HEK293 (cell line): ENCODE measurements at regions not wholly inside any gene's neighbourhood (a gene's known extent, or its start where the extent isn't known, plus 50 kb on each side); places are given as distances from the start of the nearest gene placed in this dataset.
A peak's percentile ranks its signal among the peaks of the same experiment; 100 is the strongest.

Source experiments
- CTCF ChIA-PET: fragments of 350-600 bp; formaldehyde crosslinking; extraction: SDS; loops from one replicate; lab custom pipeline; 2021; ENCODE audit warnings: antibody characterized with exemption; lab: Yijun Ruan, JAX
- POLR2A ChIA-PET: fragments of 300-600 bp; formaldehyde crosslinking; extraction: SDS; loops from one replicate; lab custom pipeline; 2020; ENCODE audit warnings: antibody characterized with exemption, inconsistent platforms; lab: Yijun Ruan, JAX
- H3K27ac ChIP-seq: fragments of 200-500 bp; sonication (Bioruptor generic); 2 replicates; pipeline ENCODE4 v1.5.1; 2014; ENCODE audit warnings: low read depth, low read length, control low read depth, inconsistent platforms; ENCODE audit errors: extremely low read depth
- H3K36me3 ChIP-seq, 2 experiments: fragments of 200-500 bp in 1 of 2; sonication (Bioruptor generic) in 1 of 2; 1 replicate in 1 of 2; 2 replicates in 1 of 2; pipeline ENCODE4 v1.5.1; 2014 to 2017; ENCODE audit warnings: inconsistent platforms in 2 of 2, low read length in 2 of 2; ENCODE audit not compliant: control insufficient read depth in 2 of 2, insufficient read depth in 1 of 2
- H3K4me1 ChIP-seq: fragments of 200-500 bp; sonication (Bioruptor generic); 2 replicates; pipeline ENCODE4 v1.5.1; 2014; ENCODE audit warnings: mild to moderate bottlenecking, low read length, inconsistent platforms; ENCODE audit not compliant: control insufficient read depth, insufficient read depth
- H3K4me3 ChIP-seq: 2 replicates; pipeline ENCODE4 v1.5.1; 2011; ENCODE audit warnings: low read depth, mild to moderate bottlenecking, control low read depth, low read length, moderate library complexity
- H3K9me3 ChIP-seq: fragments of 200-500 bp; sonication (Bioruptor generic); 2 replicates; pipeline ENCODE4 v1.5.1; 2014; ENCODE audit warnings: low read depth, low read length, inconsistent platforms; ENCODE audit not compliant: control insufficient read depth, insufficient read depth
- GLI4 ChIP-seq: fragments of 450-650 bp; formaldehyde crosslinking; IDR thresholded peaks from 2 replicates; pipeline ENCODE4 v1.5.1; 2016; ENCODE audit warnings: missing biosample characterization, missing genetic modification characterization
- HOXC10 ChIP-seq: sonication (generic); formaldehyde crosslinking; IDR thresholded peaks from 2 replicates; pipeline ENCODE4 v1.8.1; 2023; ENCODE audit warnings: mild to moderate bottlenecking, missing genetic modification reagents
- HOXD13 ChIP-seq: sonication (generic); formaldehyde crosslinking; IDR thresholded peaks from 2 replicates; pipeline ENCODE4 v1.8.0; 2022; ENCODE audit warnings: missing genetic modification reagents, borderline replicate concordance
- KLF10 ChIP-seq: fragments of 450-650 bp; IDR thresholded peaks from 2 replicates; pipeline ENCODE4 v1.5.1; 2018; ENCODE audit warnings: missing biosample characterization, mild to moderate bottlenecking, missing genetic modification characterization
- TRIM28 ChIP-seq: IDR thresholded peaks from 2 replicates; pipeline ENCODE4 v1.6.1; 2011; ENCODE audit warnings: low read length, control low read depth, borderline replicate concordance
- ZBTB20 ChIP-seq: fragments of 450-650 bp; formaldehyde crosslinking; IDR thresholded peaks from 2 replicates; pipeline ENCODE4 v1.5.1; 2016; ENCODE audit warnings: missing biosample characterization, missing genetic modification characterization
- ZNF121 ChIP-seq: fragments of 450-650 bp; formaldehyde crosslinking; IDR thresholded peaks from 2 replicates; pipeline ENCODE4 v1.5.1; 2016; ENCODE audit warnings: missing biosample characterization, missing genetic modification characterization
- ZNF175 ChIP-seq: fragments of 450-650 bp; formaldehyde crosslinking; IDR thresholded peaks from 2 replicates; pipeline ENCODE4 v1.5.1; 2016; ENCODE audit warnings: missing biosample characterization, missing genetic modification characterization
- ZNF354C ChIP-seq: fragments of 450-650 bp; formaldehyde crosslinking; IDR thresholded peaks from 2 replicates; pipeline ENCODE4 v1.5.1; 2016; ENCODE audit warnings: missing biosample characterization, missing genetic modification characterization, low read depth, borderline replicate concordance
- ZNF416 ChIP-seq: fragments of 450-650 bp; formaldehyde crosslinking; IDR thresholded peaks from 2 replicates; pipeline ENCODE4 v1.5.1; 2016; ENCODE audit warnings: missing biosample characterization, missing genetic modification characterization
- ZNF426 ChIP-seq: fragments of 450-650 bp; formaldehyde crosslinking; IDR thresholded peaks from 2 replicates; pipeline ENCODE4 v1.5.1; 2017; ENCODE audit warnings: missing biosample characterization, missing genetic modification characterization, mild to moderate bottlenecking, inconsistent platforms, moderate library complexity
- ZNF621 ChIP-seq: fragments of 450-650 bp; formaldehyde crosslinking; IDR thresholded peaks from 2 replicates; pipeline ENCODE4 v1.5.1; 2017; ENCODE audit warnings: missing biosample characterization, missing genetic modification characterization
- ZNF629 ChIP-seq: fragments of 450-650 bp; formaldehyde crosslinking; IDR thresholded peaks from 2 replicates; pipeline ENCODE4 v1.5.1; 2017; ENCODE audit warnings: missing biosample characterization, missing genetic modification characterization
- ZNF677 ChIP-seq: fragments of 450-650 bp; IDR thresholded peaks from 2 replicates; pipeline ENCODE4 v1.5.0; 2018; ENCODE audit warnings: missing biosample characterization, mild to moderate bottlenecking, missing genetic modification characterization, moderate library complexity
- ZNF776 ChIP-seq: fragments of 450-650 bp; formaldehyde crosslinking; IDR thresholded peaks from 2 replicates; pipeline ENCODE4 v1.5.0; 2017; ENCODE audit warnings: missing biosample characterization, missing genetic modification characterization, borderline replicate concordance
- ZNF843 ChIP-seq: fragments of 450-650 bp; formaldehyde crosslinking; IDR thresholded peaks from 2 replicates; pipeline ENCODE4 v1.5.1; 2016; ENCODE audit warnings: missing biosample characterization, missing genetic modification characterization
- TF ChIP-seq, protein P1 (sequence below): fragments of 450-650 bp; formaldehyde crosslinking; IDR thresholded peaks from 2 replicates; pipeline ENCODE4 v1.5.1; 2016; ENCODE audit warnings: missing biosample characterization, missing genetic modification characterization
- TF ChIP-seq, protein P2 (sequence below): fragments of 450-650 bp; formaldehyde crosslinking; IDR thresholded peaks from 2 replicates; pipeline ENCODE4 v1.5.1; 2017; ENCODE audit warnings: missing biosample characterization, missing genetic modification characterization
- TF ChIP-seq, protein P3 (sequence below): fragments of 450-650 bp; IDR thresholded peaks from 2 replicates; pipeline ENCODE4 v1.5.1; 2018; ENCODE audit warnings: missing biosample characterization, missing genetic modification characterization
- TF ChIP-seq, protein P4 (sequence below): fragments of 450-650 bp; formaldehyde crosslinking; IDR thresholded peaks from 2 replicates; pipeline ENCODE4 v1.5.1; 2016; ENCODE audit warnings: missing biosample characterization, missing genetic modification characterization

DNA sequence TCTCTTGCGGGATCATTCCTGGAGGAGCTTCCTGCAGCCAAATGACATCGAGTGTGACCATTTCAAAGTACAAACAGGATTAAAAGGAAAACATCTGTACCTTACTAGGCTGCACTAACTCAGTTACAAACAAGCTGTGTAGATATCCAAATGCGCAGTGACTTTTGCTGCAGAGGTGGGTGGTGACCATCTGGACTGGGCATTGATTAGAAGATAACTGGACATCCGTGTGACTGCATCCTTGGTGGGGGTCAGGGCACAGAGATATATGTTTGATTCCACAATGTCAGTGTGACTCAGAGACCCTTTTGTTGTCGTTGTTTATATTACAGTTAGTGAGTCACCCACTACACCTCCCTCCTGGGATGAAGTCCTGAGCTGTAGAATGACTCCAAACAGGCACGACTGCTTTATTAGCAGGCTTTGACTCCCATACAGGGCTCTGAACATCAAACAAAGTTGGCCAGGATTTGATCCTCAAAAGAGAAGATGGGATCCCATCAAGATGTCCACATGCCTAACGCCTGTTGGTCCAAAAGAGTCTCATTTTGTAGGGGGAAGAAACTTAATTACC lies 56.7 kb upstream of the SDK1 start (continued):
- no peak for TF ChIP-seq GLI4 (tag by site-specific recombination)
- no peak for TF ChIP-seq KLF10 (tag by site-specific recombination)
- no peak for TF ChIP-seq ZNF121 (tag by site-specific recombination)
- TF ChIP-seq, protein P1, sequence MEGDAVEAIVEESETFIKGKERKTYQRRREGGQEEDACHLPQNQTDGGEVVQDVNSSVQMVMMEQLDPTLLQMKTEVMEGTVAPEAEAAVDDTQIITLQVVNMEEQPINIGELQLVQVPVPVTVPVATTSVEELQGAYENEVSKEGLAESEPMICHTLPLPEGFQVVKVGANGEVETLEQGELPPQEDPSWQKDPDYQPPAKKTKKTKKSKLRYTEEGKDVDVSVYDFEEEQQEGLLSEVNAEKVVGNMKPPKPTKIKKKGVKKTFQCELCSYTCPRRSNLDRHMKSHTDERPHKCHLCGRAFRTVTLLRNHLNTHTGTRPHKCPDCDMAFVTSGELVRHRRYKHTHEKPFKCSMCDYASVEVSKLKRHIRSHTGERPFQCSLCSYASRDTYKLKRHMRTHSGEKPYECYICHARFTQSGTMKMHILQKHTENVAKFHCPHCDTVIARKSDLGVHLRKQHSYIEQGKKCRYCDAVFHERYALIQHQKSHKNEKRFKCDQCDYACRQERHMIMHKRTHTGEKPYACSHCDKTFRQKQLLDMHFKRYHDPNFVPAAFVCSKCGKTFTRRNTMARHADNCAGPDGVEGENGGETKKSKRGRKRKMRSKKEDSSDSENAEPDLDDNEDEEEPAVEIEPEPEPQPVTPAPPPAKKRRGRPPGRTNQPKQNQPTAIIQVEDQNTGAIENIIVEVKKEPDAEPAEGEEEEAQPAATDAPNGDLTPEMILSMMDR (tag by site-specific recombination): no peak
- TF ChIP-seq ZNF426: no peak
- peak; percentile 41; the same call in 1 of the 2 replicates for TF ChIP-seq ZNF629 (tag by site-specific recombination)
- TF ChIP-seq, protein P2, sequence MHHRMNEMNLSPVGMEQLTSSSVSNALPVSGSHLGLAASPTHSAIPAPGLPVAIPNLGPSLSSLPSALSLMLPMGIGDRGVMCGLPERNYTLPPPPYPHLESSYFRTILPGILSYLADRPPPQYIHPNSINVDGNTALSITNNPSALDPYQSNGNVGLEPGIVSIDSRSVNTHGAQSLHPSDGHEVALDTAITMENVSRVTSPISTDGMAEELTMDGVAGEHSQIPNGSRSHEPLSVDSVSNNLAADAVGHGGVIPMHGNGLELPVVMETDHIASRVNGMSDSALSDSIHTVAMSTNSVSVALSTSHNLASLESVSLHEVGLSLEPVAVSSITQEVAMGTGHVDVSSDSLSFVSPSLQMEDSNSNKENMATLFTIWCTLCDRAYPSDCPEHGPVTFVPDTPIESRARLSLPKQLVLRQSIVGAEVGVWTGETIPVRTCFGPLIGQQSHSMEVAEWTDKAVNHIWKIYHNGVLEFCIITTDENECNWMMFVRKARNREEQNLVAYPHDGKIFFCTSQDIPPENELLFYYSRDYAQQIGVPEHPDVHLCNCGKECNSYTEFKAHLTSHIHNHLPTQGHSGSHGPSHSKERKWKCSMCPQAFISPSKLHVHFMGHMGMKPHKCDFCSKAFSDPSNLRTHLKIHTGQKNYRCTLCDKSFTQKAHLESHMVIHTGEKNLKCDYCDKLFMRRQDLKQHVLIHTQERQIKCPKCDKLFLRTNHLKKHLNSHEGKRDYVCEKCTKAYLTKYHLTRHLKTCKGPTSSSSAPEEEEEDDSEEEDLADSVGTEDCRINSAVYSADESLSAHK: no peak
- TF ChIP-seq ZNF354C: no peak
- TF ChIP-seq TRIM28: no peak
- TF ChIP-seq ZNF416: no peak
- TF ChIP-seq HOXC10 (CRISPR knock-in tag): no peak

DNA sequence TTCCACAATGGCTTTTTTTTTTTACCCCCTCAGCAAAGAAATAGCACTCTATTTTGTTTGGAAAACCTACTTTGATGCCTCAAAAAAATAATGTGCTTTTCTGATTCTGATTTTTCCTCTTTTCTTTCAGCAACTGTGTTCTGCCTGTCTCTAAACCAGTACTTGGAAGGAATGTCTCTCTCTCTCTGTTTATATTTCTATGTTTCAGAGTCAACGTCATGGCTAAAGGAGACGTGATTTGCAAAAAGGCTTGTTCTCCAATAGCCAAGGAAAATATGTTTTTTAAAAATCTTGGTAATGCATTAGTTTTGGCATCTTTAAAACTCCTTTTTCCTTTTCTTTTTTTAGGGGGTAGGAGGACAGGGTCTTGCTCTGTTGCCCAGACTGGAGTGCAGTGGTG lies 56.0 kb upstream of the SDK1 start:
- Histone ChIP-seq H3K4me1 (peaks cover 4% of the 10 kb centered on the region), H3K4me3 (no peak overlapping the region), H3K27ac (no peak overlapping the region), H3K9me3 (no peaks in the 10 kb centered on the region), H3K36me3 (no peaks in the 10 kb centered on the region)
- ChIA-PET POLR2A (no interaction called here), CTCF (no interaction called here)
- TF ChIP-seq, protein P3, sequence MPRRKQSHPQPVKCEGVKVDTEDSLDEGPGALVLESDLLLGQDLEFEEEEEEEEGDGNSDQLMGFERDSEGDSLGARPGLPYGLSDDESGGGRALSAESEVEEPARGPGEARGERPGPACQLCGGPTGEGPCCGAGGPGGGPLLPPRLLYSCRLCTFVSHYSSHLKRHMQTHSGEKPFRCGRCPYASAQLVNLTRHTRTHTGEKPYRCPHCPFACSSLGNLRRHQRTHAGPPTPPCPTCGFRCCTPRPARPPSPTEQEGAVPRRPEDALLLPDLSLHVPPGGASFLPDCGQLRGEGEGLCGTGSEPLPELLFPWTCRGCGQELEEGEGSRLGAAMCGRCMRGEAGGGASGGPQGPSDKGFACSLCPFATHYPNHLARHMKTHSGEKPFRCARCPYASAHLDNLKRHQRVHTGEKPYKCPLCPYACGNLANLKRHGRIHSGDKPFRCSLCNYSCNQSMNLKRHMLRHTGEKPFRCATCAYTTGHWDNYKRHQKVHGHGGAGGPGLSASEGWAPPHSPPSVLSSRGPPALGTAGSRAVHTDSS (tag by site-specific recombination): no peak
- TF ChIP-seq ZNF621 (tag by site-specific recombination): no peak
- TF ChIP-seq, protein P4, sequence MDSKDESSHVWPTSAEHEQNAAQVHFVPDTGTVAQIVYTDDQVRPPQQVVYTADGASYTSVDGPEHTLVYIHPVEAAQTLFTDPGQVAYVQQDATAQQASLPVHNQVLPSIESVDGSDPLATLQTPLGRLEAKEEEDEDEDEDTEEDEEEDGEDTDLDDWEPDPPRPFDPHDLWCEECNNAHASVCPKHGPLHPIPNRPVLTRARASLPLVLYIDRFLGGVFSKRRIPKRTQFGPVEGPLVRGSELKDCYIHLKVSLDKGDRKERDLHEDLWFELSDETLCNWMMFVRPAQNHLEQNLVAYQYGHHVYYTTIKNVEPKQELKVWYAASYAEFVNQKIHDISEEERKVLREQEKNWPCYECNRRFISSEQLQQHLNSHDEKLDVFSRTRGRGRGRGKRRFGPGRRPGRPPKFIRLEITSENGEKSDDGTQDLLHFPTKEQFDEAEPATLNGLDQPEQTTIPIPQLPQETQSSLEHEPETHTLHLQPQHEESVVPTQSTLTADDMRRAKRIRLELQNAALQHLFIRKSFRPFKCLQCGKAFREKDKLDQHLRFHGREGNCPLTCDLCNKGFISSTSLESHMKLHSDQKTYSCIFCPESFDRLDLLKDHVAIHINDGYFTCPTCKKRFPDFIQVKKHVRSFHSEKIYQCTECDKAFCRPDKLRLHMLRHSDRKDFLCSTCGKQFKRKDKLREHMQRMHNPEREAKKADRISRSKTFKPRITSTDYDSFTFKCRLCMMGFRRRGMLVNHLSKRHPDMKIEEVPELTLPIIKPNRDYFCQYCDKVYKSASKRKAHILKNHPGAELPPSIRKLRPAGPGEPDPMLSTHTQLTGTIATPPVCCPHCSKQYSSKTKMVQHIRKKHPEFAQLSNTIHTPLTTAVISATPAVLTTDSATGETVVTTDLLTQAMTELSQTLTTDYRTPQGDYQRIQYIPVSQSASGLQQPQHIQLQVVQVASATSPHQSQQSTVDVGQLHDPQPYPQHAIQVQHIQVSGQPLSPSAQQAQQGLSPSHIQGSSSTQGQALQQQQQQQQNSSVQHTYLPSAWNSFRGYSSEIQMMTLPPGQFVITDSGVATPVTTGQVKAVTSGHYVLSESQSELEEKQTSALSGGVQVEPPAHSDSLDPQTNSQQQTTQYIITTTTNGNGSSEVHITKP (tag by site-specific recombination): no peak
- no peak for TF ChIP-seq ZNF677 (tag by site-specific recombination)
- no peak for TF ChIP-seq ZNF776 (tag by site-specific recombination)
- TF ChIP-seq ZNF843: no peak
- no peak for TF ChIP-seq ZNF354C
- TF ChIP-seq ZBTB20: no peak
- no peak for TF ChIP-seq HOXD13 (CRISPR knock-in tag)
- no peak for TF ChIP-seq ZNF175 (tag by site-specific recombination)
- TF ChIP-seq, all 188 proteins: peak for 0
